ENCODE measurements at regions not wholly inside any gene's neighbourhood (a gene's known extent, or its start where the extent isn't known, plus 50 kb on each side); places are given as distances from the start of the nearest gene placed in this dataset.

DNA sequence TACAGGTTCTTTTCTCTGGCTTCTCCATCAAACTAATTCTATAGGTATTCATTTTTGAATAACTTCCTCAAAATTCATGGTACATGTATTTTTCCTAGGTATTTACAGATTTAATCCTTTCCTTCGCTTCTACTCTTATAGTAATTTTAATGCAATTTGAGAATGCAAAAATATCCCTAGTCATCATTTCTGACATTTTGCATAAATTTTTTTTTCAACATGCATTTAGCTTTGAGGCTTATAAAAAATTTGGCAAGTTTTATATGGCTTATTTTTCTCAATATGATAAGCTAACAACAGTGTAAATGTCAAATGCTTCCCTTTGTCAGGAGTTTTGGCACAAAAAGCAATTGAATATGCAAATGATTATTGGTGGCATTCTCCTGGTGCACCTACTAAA lies 872.6 kb downstream of the FLRT2 start:
- no peak for TF ChIP-seq REST (IDR thresholded peaks at IDR 0.05; ENCODE audit: insufficient read depth in 1 of 2, low read depth in 2 of 2, low read length in 2 of 2)
- TF ChIP-seq POLR2AphosphoS5 (IDR thresholded peaks at IDR 0.05; ENCODE audit: low read depth, low read length) = no peak
- TF ChIP-seq FOXP2 (optimal IDR thresholded peaks at IDR 0.05; ENCODE audit: borderline replicate concordance, extremely low read depth, extremely low read length, insufficient read depth) = no peak
- no peak for TF ChIP-seq TAF1 (IDR thresholded peaks at IDR 0.05; ENCODE audit: borderline replicate concordance, insufficient read depth, low read length)
- TF ChIP-seq SIN3A (IDR thresholded peaks at IDR 0.05; ENCODE audit: borderline replicate concordance, insufficient read depth, low read length) = no peak

DNA sequence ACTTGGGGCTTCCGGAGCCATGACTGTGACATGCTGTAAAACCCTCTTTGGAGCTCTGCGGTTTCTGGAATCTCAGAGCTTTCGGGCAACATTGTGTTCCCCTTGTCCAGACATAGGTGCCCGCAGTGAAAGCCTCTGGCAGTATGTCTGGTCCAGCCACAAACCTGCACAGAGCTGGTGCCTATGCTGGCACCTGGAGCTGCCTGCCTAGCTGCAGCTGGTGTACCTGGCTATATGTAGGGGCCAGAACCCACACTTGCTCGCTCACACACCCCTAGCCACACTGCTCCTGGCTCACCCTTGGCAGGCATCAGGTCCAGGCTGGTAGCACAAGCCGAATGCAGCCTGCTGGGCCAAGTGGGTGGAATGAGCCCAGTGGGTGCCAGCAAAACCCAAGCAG lies 861.1 kb downstream of the FLRT2 start:
- TF ChIP-seq REST (IDR thresholded peaks at IDR 0.05; ENCODE audit: insufficient read depth in 1 of 2, low read depth in 2 of 2, low read length in 2 of 2) (no peak), POLR2AphosphoS5 (IDR thresholded peaks at IDR 0.05; ENCODE audit: low read depth, low read length) (no peak), FOXP2 (optimal IDR thresholded peaks at IDR 0.05; ENCODE audit: borderline replicate concordance, extremely low read depth, extremely low read length, insufficient read depth) (no peak), TAF1 (IDR thresholded peaks at IDR 0.05; ENCODE audit: borderline replicate concordance, insufficient read depth, low read length) (no peak), SIN3A (IDR thresholded peaks at IDR 0.05; ENCODE audit: borderline replicate concordance, insufficient read depth, low read length) (no peak)

GRCh38 chr14:86388216-86388615 lies 858.3 kb downstream of the FLRT2 start:
- TF ChIP-seq SIN3A (IDR thresholded peaks at IDR 0.05; ENCODE audit: borderline replicate concordance, insufficient read depth, low read length) = no peak

GRCh38 chr14:86373886-86374285 lies 843.9 kb downstream of the FLRT2 start:
- TF ChIP-seq FOXP2 (optimal IDR thresholded peaks at IDR 0.05; ENCODE audit: borderline replicate concordance, extremely low read depth, extremely low read length, insufficient read depth) (no peak), REST (IDR thresholded peaks at IDR 0.05; ENCODE audit: insufficient read depth in 1 of 2, low read depth in 2 of 2, low read length in 2 of 2) (no peak), POLR2AphosphoS5 (IDR thresholded peaks at IDR 0.05; ENCODE audit: low read depth, low read length) (no peak), TAF1 (IDR thresholded peaks at IDR 0.05; ENCODE audit: borderline replicate concordance, insufficient read depth, low read length) (no peak), SIN3A (IDR thresholded peaks at IDR 0.05; ENCODE audit: borderline replicate concordance, insufficient read depth, low read length) (no peak)

GRCh38 chr14:86372402-86372801 lies 842.5 kb downstream of the FLRT2 start:
- TF ChIP-seq FOXP2 (optimal IDR thresholded peaks at IDR 0.05; ENCODE audit: borderline replicate concordance, extremely low read depth, extremely low read length, insufficient read depth) (no peak), POLR2AphosphoS5 (IDR thresholded peaks at IDR 0.05; ENCODE audit: low read depth, low read length) (no peak), TAF1 (IDR thresholded peaks at IDR 0.05; ENCODE audit: borderline replicate concordance, insufficient read depth, low read length) (no peak), SIN3A (IDR thresholded peaks at IDR 0.05; ENCODE audit: borderline replicate concordance, insufficient read depth, low read length) (no peak), REST (IDR thresholded peaks at IDR 0.05; ENCODE audit: insufficient read depth in 1 of 2, low read depth in 2 of 2, low read length in 2 of 2) (no peak)

Data from PFSK-1 (cell line).